A172 (cell line): ENCODE measurements at regions not wholly inside any gene's neighbourhood (a gene's known extent, or its start where the extent isn't known, plus 50 kb on each side); places are given as distances from the start of the nearest gene placed in this dataset.
"Not testable (repeated sequence)": the region's sequence is repeated elsewhere in the genome, so short reads cannot be mapped to it uniquely, and the experiment has no call there.

Experiments used
- DNase-seq: peaks from one replicate; pipeline ENCODE4 v3.0.0-alpha.2; 2015; ENCODE audit warnings: low spot score

GRCh38 chr3:127520993-127521392, 69.5 kb downstream of the TPRA1 start:
- DNase-seq: no peak

GRCh38 chr3:127518456-127519081, 72.0 kb downstream of the TPRA1 start:
- no peak for DNase-seq

- DNase-seq: no peak
These were observed 78.3 kb downstream of the TPRA1 start for GRCh38 chr3:127512256-127512655.

GRCh38 chr3:127501177-127501576, 89.4 kb downstream of the TPRA1 start:
- no peak for DNase-seq

GRCh38 chr3:127497676-127498075, 92.9 kb downstream of the TPRA1 start:
- no peak for DNase-seq

GRCh38 chr3:127497166-127497565, 93.4 kb downstream of the TPRA1 start:
- DNase-seq: no peak

- no peak for DNase-seq
These were observed 94.5 kb downstream of the TPRA1 start for GRCh38 chr3:127495821-127496655.

GRCh38 chr3:127493924-127494646, 96.4 kb downstream of the TPRA1 start:
- DNase-seq: no peak

GRCh38 chr3:127492426-127492825, 98.1 kb downstream of the TPRA1 start:
- DNase-seq: no peak

- no peak for DNase-seq
These were observed 98.6 kb downstream of the TPRA1 start for GRCh38 chr3:127491909-127492308.

GRCh38 chr3:127491323-127491722, 99.2 kb downstream of the TPRA1 start:
- no peak for DNase-seq

GRCh38 chr3:127491024-127491305, 99.6 kb downstream of the TPRA1 start:
- DNase-seq: not testable (repeated sequence)

GRCh38 chr3:127490271-127491023, 100.1 kb downstream of the TPRA1 start:
- DNase-seq: no peak

GRCh38 chr3:127489357-127489756, 101.2 kb downstream of the TPRA1 start:
- no peak for DNase-seq

- DNase-seq: no peak
These were observed 101.8 kb downstream of the TPRA1 start for GRCh38 chr3:127488740-127489139.

GRCh38 chr3:127488141-127488672, 102.3 kb downstream of the TPRA1 start:
- no peak for DNase-seq

- no peak for DNase-seq
These were observed 103.3 kb downstream of the TPRA1 start for GRCh38 chr3:127487196-127487595.

- no peak for DNase-seq
These were observed 104.1 kb downstream of the TPRA1 start for GRCh38 chr3:127486321-127486944.

GRCh38 chr3:127485396-127486170, 105.0 kb downstream of the TPRA1 start:
- peak; percentile 11 for DNase-seq

GRCh38 chr3:127484601-127485388, 105.7 kb downstream of the TPRA1 start:
- DNase-seq: peak; percentile 77
